B cell (primary cell): ENCODE measurements at regions not wholly inside any gene's neighbourhood (a gene's known extent, or its start where the extent isn't known, plus 50 kb on each side); places are given as distances from the start of the nearest gene placed in this dataset.
A peak's percentile ranks its signal among the peaks of the same experiment; 100 is the strongest.

ENCODE experiments used
- ATAC-seq: fragments of 200-7000 bp; cut with Tn5 transposase; one replicate; pipeline ENCODE4 v1.10.0; 2021; ENCODE audit warnings: low read depth, mild to moderate bottlenecking, moderate number of reproducible peaks, moderate library complexity
- CTCF ChIA-PET: fragments of 350-600 bp; sonication (Branson Sonifier 250); formaldehyde crosslinking; loops from one replicate; lab custom pipeline; 2021; ENCODE audit warnings: antibody characterized with exemption, inconsistent platforms; lab: Charles Lee
- POLR2A ChIA-PET: fragments of 350-600 bp; sonication (Branson Sonifier 250); formaldehyde crosslinking; loops from one replicate; lab custom pipeline; 2021; ENCODE audit warnings: antibody characterized with exemption; lab: Charles Lee
- DNase-seq: peaks from one replicate; pipeline ENCODE4 v3.0.0; 2013
- H2AFZ ChIP-seq: 2 replicates; pipeline ENCODE4 v1.6.1; 2012; ENCODE audit warnings: mild to moderate bottlenecking, low read depth, low read length; ENCODE audit not compliant: insufficient read depth, poor library complexity, severe bottlenecking
- H3K27ac ChIP-seq, 2 donors: 1 replicate in 1 of 2; 2 replicates in 1 of 2; pipeline ENCODE4 v1.5.1; 2012 to 2013; ENCODE audit warnings: low read length in 2 of 2, mild to moderate bottlenecking in 2 of 2, moderate library complexity in 1 of 2
- H3K27me3 ChIP-seq, 4 experiments: fragments of 200-600 bp in 1 of 4; sonication (generic) in 1 of 4; replicated peaks in 1 of 4; 1 replicate in 2 of 4; 2 replicates in 2 of 4; pipeline versions ENCODE4 v1.6.1 to v1.7.0; 2013 to 2016; ENCODE audit warnings: low read length in 3 of 4, mild to moderate bottlenecking in 2 of 4, mixed read lengths in 1 of 4, moderate library complexity in 1 of 4; ENCODE audit not compliant: insufficient read depth in 4 of 4, control insufficient read depth in 3 of 4; ENCODE audit errors: control extremely low read depth in 1 of 4
- H3K36me3 ChIP-seq, 2 experiments: replicated peaks in 1 of 2; 1 replicate in 1 of 2; 2 replicates in 1 of 2; pipeline versions ENCODE4 v1.6.1 to v1.7.1; 2013; ENCODE audit warnings: low read length in 1 of 2; ENCODE audit not compliant: insufficient read depth in 2 of 2, control insufficient read depth in 1 of 2; ENCODE audit errors: control extremely low read depth in 1 of 2, extremely low read depth in 1 of 2
- H3K4me1 ChIP-seq, 2 donors: fragments of 200-600 bp in 1 of 2; sonication (generic) in 1 of 2; 1 replicate in 1 of 2; 2 replicates in 1 of 2; pipeline versions ENCODE4 v1.5.1 to v1.6.1; 2013 to 2017; ENCODE audit warnings: low read length in 2 of 2; ENCODE audit not compliant: control insufficient read depth in 2 of 2, insufficient read depth in 2 of 2
- H3K4me2 ChIP-seq: replicated peaks from 2 replicates; pipeline ENCODE3; 2012; ENCODE audit warnings: mild to moderate bottlenecking, low read depth, low read length; ENCODE audit not compliant: poor library complexity, severe bottlenecking
- H3K4me3 ChIP-seq, 5 experiments: fragments of 200-600 bp in 1 of 5; sonication (generic) in 1 of 5; 1 replicate in 3 of 5; 2 replicates in 2 of 5; pipeline versions ENCODE4 v1.5.1 to v1.7.0; 2011 to 2016; ENCODE audit warnings: low read length in 4 of 5, mild to moderate bottlenecking in 4 of 5, low read depth in 2 of 5, control low read depth in 1 of 5, moderate library complexity in 1 of 5; ENCODE audit not compliant: insufficient read depth in 1 of 5; ENCODE audit errors: control extremely low read depth in 1 of 5, extremely low read depth in 1 of 5
- H3K79me2 ChIP-seq: fragments of 200-600 bp; sonication (generic); one replicate; pipeline ENCODE4 v1.6.0; 2016; ENCODE audit warnings: low read length; ENCODE audit not compliant: control insufficient read depth, insufficient read depth
- H3K9ac ChIP-seq: fragments of 200-600 bp; sonication (generic); 2 replicates; pipeline ENCODE4 v1.6.1; 2017; ENCODE audit warnings: mild to moderate bottlenecking, low read length, moderate library complexity
- H3K9me3 ChIP-seq, 3 donors: one replicate each; pipeline versions ENCODE4 v1.6.1 to v1.7.1; 2013; ENCODE audit warnings: low read length in 2 of 3; ENCODE audit not compliant: control insufficient read depth in 2 of 3, insufficient read depth in 1 of 3; ENCODE audit errors: control extremely low read depth in 1 of 3
- H4K20me1 ChIP-seq: 2 replicates; pipeline ENCODE4 v1.6.0; 2012; ENCODE audit warnings: mild to moderate bottlenecking, low read length; ENCODE audit not compliant: insufficient read depth, control insufficient read depth, poor library complexity, severe bottlenecking
- H3K27ac Mint-ChIP-seq: one replicate; pipeline ENCODE4 v1.8.0; 2021; ENCODE audit warnings: mixed read lengths
- H3K27me3 Mint-ChIP-seq: one replicate; pipeline ENCODE4 v1.8.0; 2021; ENCODE audit warnings: mixed read lengths
- H3K4me1 Mint-ChIP-seq: one replicate; pipeline ENCODE4 v1.8.0; 2021; ENCODE audit warnings: mixed read lengths
- H3K4me3 Mint-ChIP-seq: one replicate; pipeline ENCODE4 v1.8.0; 2021; ENCODE audit warnings: mixed read lengths
- H3K9me3 Mint-ChIP-seq: one replicate; pipeline ENCODE4 v1.8.0; 2022; ENCODE audit warnings: mixed read lengths; ENCODE audit not compliant: insufficient read depth
- EZH2 ChIP-seq: IDR thresholded peaks from 2 replicates; pipeline ENCODE4 v1.6.1; 2012; ENCODE audit warnings: borderline replicate concordance, low read depth, mild to moderate bottlenecking, moderate library complexity, low read length; ENCODE audit not compliant: insufficient read depth, poor library complexity, severe bottlenecking
- WGBS: methylation state at CpG from one replicate; pipeline ENCODE4 v1.1.5; 2013; ENCODE audit warnings: missing lambda C conversion rate; ENCODE audit not compliant: insufficient coverage; 5-methylcytosine and 5-hydroxymethylcytosine counted together
- intact Hi-C: fragments of 100-400 bp; cut with micrococcal nuclease; formaldehyde crosslinking; loops from one replicate; pipeline ENCODE4 v1.10.0; 2022
- TF ChIP-seq, protein P1 (sequence below): fragments of 200-600 bp; IDR thresholded peaks from one replicate; pipeline ENCODE4 v1.8.0; 2022; ENCODE audit warnings: antibody characterized with exemption, mild to moderate bottlenecking

- WGBS, result 92% methylated on average over 4 of the region's 4 CpGs
- H3K9me3 ChIP-seq, result no peaks in the 10 kb centered on the region
- POLR2A ChIA-PET, result no interaction called here
Measured at GRCh38 chr5:159725475-159725874, 190.8 kb upstream of the ADRA1B start.

DNA sequence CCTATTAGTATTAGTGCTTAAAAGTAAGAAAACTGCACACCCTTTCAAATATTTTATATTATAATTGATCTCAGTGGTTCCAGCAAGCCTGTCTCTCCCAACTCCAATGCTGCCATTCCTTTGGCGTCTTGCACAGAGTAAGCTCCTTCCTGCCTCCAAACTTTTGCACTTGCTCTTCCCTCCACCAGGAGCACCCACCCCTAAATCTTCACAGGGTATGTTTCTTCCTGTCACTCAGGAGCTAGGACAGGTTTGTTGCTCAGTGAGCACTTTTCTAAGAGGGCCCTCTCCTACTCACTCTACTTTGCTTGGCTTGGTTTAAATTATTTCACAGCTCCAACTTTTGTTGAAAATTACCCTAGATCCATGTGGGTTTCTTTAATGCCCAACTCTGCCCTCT lies 189.1 kb upstream of the ADRA1B start:
- Histone ChIP-seq H3K4me3 (no peak overlapping the region), H3K27me3 (peaks cover 0 to 8% (median 4%) of the 10 kb centered on the region in 4 experiments), H3K9ac (no peak overlapping the region), H4K20me1 (no peaks in the 10 kb centered on the region), H3K4me2 (no peak overlapping the region), H3K4me1 (peaks cover 13 to 18% of the 10 kb centered on the region in 2 donors), H3K27ac (no peak overlapping the region), H3K9me3 (no peaks in the 10 kb centered on the region), H2AFZ (no peak overlapping the region), H3K36me3 (no peaks in the 10 kb centered on the region), H3K79me2 (no peaks in the 10 kb centered on the region)
- H3K27ac Mint-ChIP-seq, result no peak overlapping the region
- TF ChIP-seq EZH2, result no peak
- TF ChIP-seq, protein P1, sequence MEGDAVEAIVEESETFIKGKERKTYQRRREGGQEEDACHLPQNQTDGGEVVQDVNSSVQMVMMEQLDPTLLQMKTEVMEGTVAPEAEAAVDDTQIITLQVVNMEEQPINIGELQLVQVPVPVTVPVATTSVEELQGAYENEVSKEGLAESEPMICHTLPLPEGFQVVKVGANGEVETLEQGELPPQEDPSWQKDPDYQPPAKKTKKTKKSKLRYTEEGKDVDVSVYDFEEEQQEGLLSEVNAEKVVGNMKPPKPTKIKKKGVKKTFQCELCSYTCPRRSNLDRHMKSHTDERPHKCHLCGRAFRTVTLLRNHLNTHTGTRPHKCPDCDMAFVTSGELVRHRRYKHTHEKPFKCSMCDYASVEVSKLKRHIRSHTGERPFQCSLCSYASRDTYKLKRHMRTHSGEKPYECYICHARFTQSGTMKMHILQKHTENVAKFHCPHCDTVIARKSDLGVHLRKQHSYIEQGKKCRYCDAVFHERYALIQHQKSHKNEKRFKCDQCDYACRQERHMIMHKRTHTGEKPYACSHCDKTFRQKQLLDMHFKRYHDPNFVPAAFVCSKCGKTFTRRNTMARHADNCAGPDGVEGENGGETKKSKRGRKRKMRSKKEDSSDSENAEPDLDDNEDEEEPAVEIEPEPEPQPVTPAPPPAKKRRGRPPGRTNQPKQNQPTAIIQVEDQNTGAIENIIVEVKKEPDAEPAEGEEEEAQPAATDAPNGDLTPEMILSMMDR, result no peak
- WGBS, result 100% methylated on average over 1 of the region's 1 CpG
- H3K4me1 Mint-ChIP-seq, result peaks cover 30% of the 10 kb centered on the region
- ChIA-PET POLR2A (no interaction called here), CTCF (interaction anchor here (0.8 kb wide), 1 partner anchor 10 kb away, joined by 3 read pairs; no protein-coding TSS in a partner anchor)
- H3K27me3 Mint-ChIP-seq, result peaks cover 37% of the 10 kb centered on the region
- no peak overlapping the region for H3K4me3 Mint-ChIP-seq
- no peaks in the 10 kb centered on the region for H3K9me3 Mint-ChIP-seq
- ATAC-seq, result no peak
- DNase-seq, result no peak
- intact Hi-C loops, result no loop called here

More at GRCh38 chr5:159725475-159725874, 190.8 kb upstream of the ADRA1B start:
- peak overlapping the region; percentile 51 for H3K27ac Mint-ChIP-seq
- Histone ChIP-seq H3K27me3 (peaks cover 0 to 8% (median 4%) of the 10 kb centered on the region in 4 experiments), H3K36me3 (no peaks in the 10 kb centered on the region), H3K4me1 (peaks cover 4 to 10% of the 10 kb centered on the region in 2 donors), H4K20me1 (no peaks in the 10 kb centered on the region), H3K79me2 (no peaks in the 10 kb centered on the region), H3K4me2 (no peak overlapping the region), H3K9ac (no peak overlapping the region), H3K4me3 (no peak overlapping the region), H3K27ac (no peak overlapping the region), H2AFZ (no peak overlapping the region)
- ATAC-seq (no peak), DNase-seq (no peak)
- no peak overlapping the region for H3K4me3 Mint-ChIP-seq
- CTCF ChIA-PET, result no interaction called here
- peaks cover 16% of the 10 kb centered on the region for H3K4me1 Mint-ChIP-seq
- H3K9me3 Mint-ChIP-seq, result no peaks in the 10 kb centered on the region
- intact Hi-C loops, result no loop called here
- TF ChIP-seq, protein P1, result no peak
- no peak for TF ChIP-seq EZH2
- H3K27me3 Mint-ChIP-seq, result peaks cover 43% of the 10 kb centered on the region
